GM12878 (cell line): ENCODE measurements at regions not wholly inside any gene's neighbourhood (a gene's known extent, or its start where the extent isn't known, plus 50 kb on each side); places are given as distances from the start of the nearest gene placed in this dataset.

Source experiments
- ATAC-seq: fragments of 200-7000 bp; cut with Tn5 transposase; 3 replicates; pipeline ENCODE4 v1.9.1; 2020; ENCODE audit warnings: mild to moderate bottlenecking, moderate library complexity
- BruUV-seq: library from RNA; stranded (reverse); fragments of 400-500 nt; replicated peaks from 2 replicates; lab custom pipeline; 2021; lab: Mats Ljungman, UMichigan
- CTCF ChIA-PET: fragments of 300-600 bp; sonication (Branson Sonifier 250); formaldehyde crosslinking; extraction: SDS; loops from one replicate; lab custom pipeline; 2021; ENCODE audit warnings: inconsistent platforms; lab: Yijun Ruan, JAX
- POLR2A ChIA-PET: fragments of 350-600 bp; formaldehyde crosslinking; extraction: SDS; loops from one replicate; lab custom pipeline; 2021; ENCODE audit warnings: inconsistent platforms; lab: Charles Lee
- RAD21 ChIA-PET: fragments of 300-600 bp; sonication (Branson Sonifier 250); formaldehyde crosslinking; loops from one replicate; lab custom pipeline; 2023; ENCODE audit warnings: antibody characterized with exemption; ENCODE audit not compliant: unreplicated experiment; lab: Charles Lee
- SMC1A ChIA-PET: fragments of 300-600 bp; sonication (Branson Sonifier 250); formaldehyde crosslinking; loops from one replicate; lab custom pipeline; 2023; ENCODE audit not compliant: unreplicated experiment, uncharacterized antibody; lab: Charles Lee
- DNase-seq: peaks from one replicate; pipeline ENCODE4 v3.0.0-alpha.2; 2011; ENCODE audit warnings: low read depth, low spot score
- FAIRE-seq: peaks from 3 replicates; lab custom pipeline; 2011; peaks lifted over from hg19 to GRCh38; lab: Jason Lieb, UNC
- H2AFZ ChIP-seq: 2 replicates; pipeline ENCODE4 v1.6.0; 2011; ENCODE audit warnings: low read depth, low read length, control low read depth; ENCODE audit not compliant: control insufficient read depth
- H3K27ac ChIP-seq: 2 replicates; pipeline ENCODE4 v1.5.1; 2011; ENCODE audit warnings: control low read depth; ENCODE audit not compliant: control insufficient read depth, insufficient read depth
- H3K27me3 ChIP-seq, 2 experiments: replicated peaks in 1 of 2; 2 replicates each; pipeline versions ENCODE4 v1.6.0 to v1.6.1; 2011; ENCODE audit warnings: low read length in 1 of 2; ENCODE audit not compliant: control insufficient read depth in 2 of 2, insufficient read depth in 2 of 2
- H3K36me3 ChIP-seq, 2 experiments: 2 replicates each; pipeline ENCODE4 v1.5.1; 2011; ENCODE audit warnings: low read length in 1 of 2; ENCODE audit not compliant: control insufficient read depth in 2 of 2, insufficient read depth in 2 of 2
- H3K4me1 ChIP-seq: 2 replicates; pipeline ENCODE4 v1.6.1; 2011; ENCODE audit warnings: mild to moderate bottlenecking, low read length, moderate library complexity, mixed read lengths; ENCODE audit not compliant: control insufficient read depth, insufficient read depth
- H3K4me2 ChIP-seq: 2 replicates; pipeline ENCODE4 v1.6.0; 2011; ENCODE audit warnings: control low read depth; ENCODE audit not compliant: control insufficient read depth, insufficient read depth
- H3K4me3 ChIP-seq: fragments of 200-600 bp; sonication (generic); 2 replicates; pipeline ENCODE4 v1.5.1; 2016
- H3K79me2 ChIP-seq: 2 replicates; pipeline ENCODE4 v1.6.0; 2011; ENCODE audit warnings: low read length; ENCODE audit not compliant: control insufficient read depth, insufficient read depth
- H3K9ac ChIP-seq: 2 replicates; pipeline ENCODE4 v1.8.0; 2011; ENCODE audit warnings: low read length, control low read depth, mixed read lengths; ENCODE audit not compliant: control insufficient read depth, insufficient read depth
- H3K9me3 ChIP-seq: replicated peaks from 3 replicates; pipeline ENCODE4 v1.5.1; 2011; ENCODE audit warnings: mild to moderate bottlenecking, low read length; ENCODE audit not compliant: control insufficient read depth, insufficient read depth
- H4K20me1 ChIP-seq: 2 replicates; pipeline ENCODE4 v1.6.0; 2011; ENCODE audit not compliant: control insufficient read depth, insufficient read depth
- CREB1 ChIP-seq: IDR thresholded peaks from 2 replicates; pipeline ENCODE4 v1.6.1; 2012; ENCODE audit warnings: low read depth, mild to moderate bottlenecking, inconsistent platforms
- HDAC2 ChIP-seq: fragments of 200-600 bp; sonication (generic); IDR thresholded peaks from 2 replicates; pipeline ENCODE4 v1.6.1; 2017
- POLR2AphosphoS2 ChIP-seq: IDR thresholded peaks from 2 replicates; pipeline ENCODE4 v1.6.1; 2011; ENCODE audit warnings: low read depth, mild to moderate bottlenecking, low read length, improper control_type of control experiment, moderate library complexity
- RB1 ChIP-seq: fragments of 450-650 bp; formaldehyde crosslinking; IDR thresholded peaks from 2 replicates; pipeline ENCODE4 v1.6.1; 2017; ENCODE audit warnings: mild to moderate bottlenecking, borderline replicate concordance
- TAF1 ChIP-seq: IDR thresholded peaks from 2 replicates; pipeline ENCODE4 v1.6.1; 2011; ENCODE audit warnings: mild to moderate bottlenecking, low read depth, low read length, borderline replicate concordance
- TBL1XR1 ChIP-seq: IDR thresholded peaks from 2 replicates; pipeline ENCODE4 v1.6.1; 2012; ENCODE audit warnings: low read depth, low read length, improper control_type of control experiment
- YBX1 ChIP-seq: fragments of 450-650 bp; IDR thresholded peaks from 2 replicates; pipeline ENCODE4 v1.6.1; 2016; ENCODE audit warnings: antibody characterized with exemption
- ZNF274 ChIP-seq: IDR thresholded peaks from one replicate; pipeline ENCODE4 v1.8.0; 2011; ENCODE audit not compliant: insufficient read length, insufficient read depth
- WGBS: methylation state at CpG from one replicate; pipeline ENCODE4 v1.1.6; 2016; ENCODE audit warnings: low lambda C conversion rate; ENCODE audit not compliant: insufficient replicate concordance, insufficient coverage; ENCODE audit errors: missing lambda C conversion rate; 5-methylcytosine and 5-hydroxymethylcytosine counted together
- in situ Hi-C: fragments of 300-500 bp; cut with MboI; formaldehyde crosslinking; loops from 9 replicates; pipeline ENCODE4 v1.14.3; 2018; ENCODE audit warnings: mixed read lengths
- intact Hi-C: fragments of 100-400 bp; cut with micrococcal nuclease; formaldehyde crosslinking; loops from one replicate; pipeline ENCODE4 v1.14.2; 2022; ENCODE audit not compliant: unreplicated experiment
- TF ChIP-seq, protein P1 (sequence below): fragments of 150-350 bp; IDR thresholded peaks from 2 replicates; pipeline ENCODE4 v1.6.1; 2014; ENCODE audit warnings: mild to moderate bottlenecking, low read depth, low read length
- TF ChIP-seq, protein P2 (sequence below): IDR thresholded peaks from 2 replicates; pipeline ENCODE4 v1.6.1; 2011; ENCODE audit warnings: borderline replicate concordance, low read depth, mild to moderate bottlenecking, moderate library complexity, low read length; ENCODE audit not compliant: insufficient read depth, poor library complexity, severe bottlenecking

DNA sequence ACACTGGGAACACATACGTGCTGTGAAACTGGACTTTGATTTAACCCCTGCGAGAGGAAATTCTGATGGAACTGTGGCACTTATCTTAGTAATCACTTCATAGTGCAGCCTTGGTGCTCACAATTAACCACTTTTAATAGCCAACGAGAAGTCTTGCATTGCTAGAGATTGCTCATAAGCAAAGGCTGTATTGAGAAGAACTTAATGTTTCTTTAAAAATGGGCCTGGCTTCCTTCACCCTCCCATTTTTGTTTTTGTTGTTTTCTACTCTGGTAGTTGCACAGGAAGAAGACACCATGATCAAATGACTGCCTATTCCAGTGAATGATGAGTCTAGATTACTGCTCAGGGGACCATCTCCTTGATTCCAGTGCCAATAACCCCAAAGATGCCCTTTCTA is 52.5 kb upstream of the NKAP start:
- Histone ChIP-seq H3K4me3 (no peak overlapping the region), H3K27ac (no peak overlapping the region), H3K9me3 (no peaks in the 10 kb centered on the region; the same call in 2 of the 3 replicates), H3K36me3 (no peaks in the 10 kb centered on the region), H3K79me2 (no peaks in the 10 kb centered on the region), H3K27me3 (peaks cover 10 to 20% of the 10 kb centered on the region in 2 experiments), H3K4me1 (no peaks in the 10 kb centered on the region), H3K9ac (no peak overlapping the region), H3K4me2 (no peak overlapping the region), H2AFZ (no peak overlapping the region), H4K20me1 (no peaks in the 10 kb centered on the region)
- 23% methylated on average over 3 of the region's 3 CpGs for WGBS
- intact Hi-C loops = no loop called here
- TF ChIP-seq ZNF274 (no peak), YBX1 (no peak), CREB1 (no peak), TBL1XR1 (no peak), POLR2AphosphoS2 (no peak), RB1 (no peak), HDAC2 (no peak), TAF1 (no peak)
- TF ChIP-seq, protein P1, sequence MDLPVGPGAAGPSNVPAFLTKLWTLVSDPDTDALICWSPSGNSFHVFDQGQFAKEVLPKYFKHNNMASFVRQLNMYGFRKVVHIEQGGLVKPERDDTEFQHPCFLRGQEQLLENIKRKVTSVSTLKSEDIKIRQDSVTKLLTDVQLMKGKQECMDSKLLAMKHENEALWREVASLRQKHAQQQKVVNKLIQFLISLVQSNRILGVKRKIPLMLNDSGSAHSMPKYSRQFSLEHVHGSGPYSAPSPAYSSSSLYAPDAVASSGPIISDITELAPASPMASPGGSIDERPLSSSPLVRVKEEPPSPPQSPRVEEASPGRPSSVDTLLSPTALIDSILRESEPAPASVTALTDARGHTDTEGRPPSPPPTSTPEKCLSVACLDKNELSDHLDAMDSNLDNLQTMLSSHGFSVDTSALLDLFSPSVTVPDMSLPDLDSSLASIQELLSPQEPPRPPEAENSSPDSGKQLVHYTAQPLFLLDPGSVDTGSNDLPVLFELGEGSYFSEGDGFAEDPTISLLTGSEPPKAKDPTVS = no peak
- TF ChIP-seq, protein P2, sequence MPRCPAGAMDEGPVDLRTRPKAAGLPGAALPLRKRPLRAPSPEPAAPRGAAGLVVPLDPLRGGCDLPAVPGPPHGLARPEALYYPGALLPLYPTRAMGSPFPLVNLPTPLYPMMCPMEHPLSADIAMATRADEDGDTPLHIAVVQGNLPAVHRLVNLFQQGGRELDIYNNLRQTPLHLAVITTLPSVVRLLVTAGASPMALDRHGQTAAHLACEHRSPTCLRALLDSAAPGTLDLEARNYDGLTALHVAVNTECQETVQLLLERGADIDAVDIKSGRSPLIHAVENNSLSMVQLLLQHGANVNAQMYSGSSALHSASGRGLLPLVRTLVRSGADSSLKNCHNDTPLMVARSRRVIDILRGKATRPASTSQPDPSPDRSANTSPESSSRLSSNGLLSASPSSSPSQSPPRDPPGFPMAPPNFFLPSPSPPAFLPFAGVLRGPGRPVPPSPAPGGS = no peak
- in situ Hi-C loops = loop anchor here (25.0 kb wide), 1 partner anchor 141 kb away; no protein-coding TSS in a partner anchor
- DNase-seq (no peak), ATAC-seq (no peak), FAIRE-seq (no peak)
- ChIA-PET CTCF (interaction anchor here (1.1 kb wide), 1 partner anchor 208 kb away, joined by 3 read pairs; no protein-coding TSS in a partner anchor), SMC1A (no interaction called here), RAD21 (no interaction called here), POLR2A (no interaction called here)
- BruUV-seq = no TSS peak
